Astrocyte (in vitro differentiated cells and primary cell): ENCODE measurements at regions not wholly inside any gene's neighbourhood (a gene's known extent, or its start where the extent isn't known, plus 50 kb on each side); places are given as distances from the start of the nearest gene placed in this dataset.

Source experiments
- DNase-seq: peaks from one replicate; pipeline ENCODE4 v3.0.0-alpha.2; 2010; ENCODE audit warnings: low read depth
- FAIRE-seq: peaks from 2 replicates; lab custom pipeline; 2011; peaks lifted over from hg19 to GRCh38; lab: Jason Lieb, UNC
- H2AFZ ChIP-seq: 2 replicates; pipeline ENCODE4 v1.6.0; 2012; ENCODE audit warnings: low read depth, low read length, inconsistent platforms
- H3K27ac ChIP-seq: 2 replicates; pipeline ENCODE4 v1.5.1; 2011; ENCODE audit warnings: low read depth, low read length, inconsistent platforms
- H3K27me3 ChIP-seq: 2 replicates; pipeline ENCODE4 v1.6.0; 2011; ENCODE audit warnings: low read length, inconsistent platforms; ENCODE audit not compliant: insufficient read depth
- H3K36me3 ChIP-seq: 2 replicates; pipeline ENCODE4 v1.5.1; 2011; ENCODE audit warnings: low read length, inconsistent platforms; ENCODE audit not compliant: insufficient read depth
- H3K4me1 ChIP-seq: 2 replicates; pipeline ENCODE4 v1.5.1; 2011; ENCODE audit warnings: low read length, inconsistent platforms; ENCODE audit not compliant: insufficient read depth
- H3K4me2 ChIP-seq: 2 replicates; pipeline ENCODE4 v1.6.0; 2012; ENCODE audit warnings: low read length, inconsistent platforms
- H3K4me3 ChIP-seq: 2 replicates; pipeline ENCODE4 v1.5.1; 2011; ENCODE audit warnings: low read depth, mild to moderate bottlenecking, low read length, inconsistent platforms; ENCODE audit not compliant: insufficient read depth
- H3K79me2 ChIP-seq: 2 replicates; pipeline ENCODE4 v1.6.0; 2012; ENCODE audit warnings: mild to moderate bottlenecking, low read length, inconsistent platforms; ENCODE audit not compliant: insufficient read depth
- H3K9ac ChIP-seq: 2 replicates; pipeline ENCODE4 v1.6.0; 2012; ENCODE audit warnings: mild to moderate bottlenecking, low read length, inconsistent platforms
- H3K9me3 ChIP-seq: 2 replicates; pipeline ENCODE4 v1.5.1; 2012; ENCODE audit warnings: low read depth, mild to moderate bottlenecking, low read length, inconsistent platforms; ENCODE audit not compliant: insufficient read depth
- H4K20me1 ChIP-seq: 2 replicates; pipeline ENCODE4 v1.6.0; 2012; ENCODE audit warnings: low read length, inconsistent platforms; ENCODE audit not compliant: insufficient read depth
- H3K27ac Mint-ChIP-seq: one replicate; pipeline ENCODE4 v1.8.0; 2021; ENCODE audit warnings: mild to moderate bottlenecking, mixed read lengths; ENCODE audit not compliant: unreplicated experiment
- H3K27me3 Mint-ChIP-seq: one replicate; pipeline ENCODE4 v1.8.0; 2021; ENCODE audit warnings: low read depth, mixed read lengths; ENCODE audit not compliant: unreplicated experiment
- H3K36me3 Mint-ChIP-seq: one replicate; pipeline ENCODE4 v1.8.0; 2021; ENCODE audit warnings: low read depth, mixed read lengths; ENCODE audit not compliant: unreplicated experiment
- H3K4me1 Mint-ChIP-seq: one replicate; pipeline ENCODE4 v1.8.0; 2021; ENCODE audit warnings: low read depth, mixed read lengths; ENCODE audit not compliant: unreplicated experiment
- H3K4me3 Mint-ChIP-seq: one replicate; pipeline ENCODE4 v1.8.0; 2021; ENCODE audit warnings: mild to moderate bottlenecking, moderate library complexity, mixed read lengths; ENCODE audit not compliant: unreplicated experiment
- H3K9me3 Mint-ChIP-seq: one replicate; pipeline ENCODE4 v1.8.0; 2021; ENCODE audit warnings: mild to moderate bottlenecking, mixed read lengths; ENCODE audit not compliant: unreplicated experiment
- CTCF ChIP-seq: IDR thresholded peaks from 2 replicates; pipeline ENCODE4 v1.5.1; 2011; ENCODE audit warnings: low read depth, mild to moderate bottlenecking, inconsistent platforms, low read length, moderate library complexity; ENCODE audit not compliant: insufficient read depth
- EZH2 ChIP-seq: IDR thresholded peaks from 2 replicates; pipeline ENCODE4 v1.6.1; 2012; ENCODE audit warnings: mild to moderate bottlenecking, low read length, inconsistent platforms; ENCODE audit not compliant: insufficient read depth

GRCh38 chr17:12369065-12369464 is 296.6 kb upstream of the MYOCD start:
- no peaks in the 10 kb centered on the region for H4K20me1 ChIP-seq
- H3K9ac ChIP-seq = no peak overlapping the region
- H3K27me3 Mint-ChIP-seq = no peaks in the 10 kb centered on the region
- no peaks in the 10 kb centered on the region for H3K4me1 Mint-ChIP-seq
- H3K36me3 Mint-ChIP-seq = no peaks in the 10 kb centered on the region
- H3K27ac Mint-ChIP-seq = no peak overlapping the region
- no peak for FAIRE-seq
- no peaks in the 10 kb centered on the region for H3K36me3 ChIP-seq
- no peak overlapping the region for H3K27ac ChIP-seq
- no peak for DNase-seq
- peaks cover 6% of the 10 kb centered on the region for H3K9me3 Mint-ChIP-seq
- no peak overlapping the region for H3K4me2 ChIP-seq
- no peak overlapping the region for H2AFZ ChIP-seq
- H3K4me3 Mint-ChIP-seq = no peak overlapping the region
- H3K79me2 ChIP-seq = no peaks in the 10 kb centered on the region
- no peaks in the 10 kb centered on the region for H3K4me1 ChIP-seq
- TF ChIP-seq EZH2 (no peak), CTCF (no peak)
- H3K9me3 ChIP-seq = no peaks in the 10 kb centered on the region
- H3K4me3 ChIP-seq = no peak overlapping the region
- H3K27me3 ChIP-seq = no peaks in the 10 kb centered on the region

- Histone ChIP-seq H2AFZ (no peak overlapping the region), H3K36me3 (no peaks in the 10 kb centered on the region), H3K4me1 (no peaks in the 10 kb centered on the region), H3K79me2 (no peaks in the 10 kb centered on the region), H4K20me1 (no peaks in the 10 kb centered on the region), H3K27ac (no peak overlapping the region), H3K9me3 (no peaks in the 10 kb centered on the region), H3K4me3 (no peak overlapping the region), H3K4me2 (no peak overlapping the region), H3K9ac (no peak overlapping the region), H3K27me3 (no peaks in the 10 kb centered on the region)
- H3K27me3 Mint-ChIP-seq = no peaks in the 10 kb centered on the region
- FAIRE-seq (no peak), DNase-seq (no peak)
- no peaks in the 10 kb centered on the region for H3K4me1 Mint-ChIP-seq
- no peak overlapping the region for H3K27ac Mint-ChIP-seq
- no peak overlapping the region for H3K4me3 Mint-ChIP-seq
- H3K9me3 Mint-ChIP-seq = peaks cover 10% of the 10 kb centered on the region
- TF ChIP-seq EZH2 (no peak), CTCF (no peak)
- H3K36me3 Mint-ChIP-seq = no peaks in the 10 kb centered on the region
Measured at GRCh38 chr17:12376276-12376675, 289.4 kb upstream of the MYOCD start.

GRCh38 chr17:12386225-12386624 is 279.5 kb upstream of the MYOCD start:
- H3K27me3 Mint-ChIP-seq = no peaks in the 10 kb centered on the region
- Histone ChIP-seq H3K27ac (no peak overlapping the region), H3K9me3 (no peaks in the 10 kb centered on the region), H3K79me2 (no peaks in the 10 kb centered on the region), H3K4me1 (no peaks in the 10 kb centered on the region), H3K9ac (no peak overlapping the region), H3K36me3 (no peaks in the 10 kb centered on the region), H3K4me3 (no peak overlapping the region), H3K27me3 (no peaks in the 10 kb centered on the region), H2AFZ (no peak overlapping the region), H3K4me2 (no peak overlapping the region), H4K20me1 (no peaks in the 10 kb centered on the region)
- FAIRE-seq (no peak), DNase-seq (no peak)
- H3K4me3 Mint-ChIP-seq = no peak overlapping the region
- H3K9me3 Mint-ChIP-seq = peaks cover 2% of the 10 kb centered on the region
- peak overlapping the region; percentile 13 for H3K27ac Mint-ChIP-seq
- H3K4me1 Mint-ChIP-seq = peaks cover 2% of the 10 kb centered on the region
- TF ChIP-seq EZH2 = no peak
- TF ChIP-seq CTCF = no peak
- H3K36me3 Mint-ChIP-seq = no peaks in the 10 kb centered on the region
